ENCODE measurements at regions not wholly inside any gene's neighbourhood (a gene's known extent, or its start where the extent isn't known, plus 50 kb on each side); places are given as distances from the start of the nearest gene placed in this dataset.

GRCh38 chr5:23727271-23727670, 219.9 kb downstream of the PRDM9 start:
- 76% methylated on average over 4 of the region's 4 CpGs; no CpG with 5 or more reads in 1 of the 2 experiments for WGBS, 2 experiments (ENCODE audit: insufficient coverage in 1 of 2, insufficient read length in 1 of 2)
- H3K4me1 ChIP-seq (ENCODE audit: control insufficient read depth, insufficient read depth, low read length): peaks cover 2% of the 10 kb centered on the region
- Mint-ChIP-seq H3K4me1 (peaks cover 24% of the 10 kb centered on the region), H3K9me3 (peaks cover 6% of the 10 kb centered on the region), H3K36me3 (ENCODE audit: low read depth) (no peaks in the 10 kb centered on the region), H3K27me3 (ENCODE audit: insufficient read depth) (peaks cover 3% of the 10 kb centered on the region), H3K4me3 (no peak overlapping the region), H3K27ac (no peak overlapping the region)
- H3K9ac ChIP-seq (ENCODE audit: extremely low read depth, low read length, poor library complexity, severe bottlenecking): no peak overlapping the region
- no peaks in the 10 kb centered on the region for H3K27me3 ChIP-seq (ENCODE audit: control insufficient read depth, insufficient read depth, low read length, poor library complexity, severe bottlenecking)
- H3K9me3 ChIP-seq (ENCODE audit: control insufficient read depth, low read length): peaks cover 11% of the 10 kb centered on the region
- no peak for DNase-seq
- TF ChIP-seq CTCF (conservative IDR thresholded peaks at IDR 0.05): no peak
- no peaks in the 10 kb centered on the region for H3K36me3 ChIP-seq (ENCODE audit: control insufficient read depth, insufficient read depth, low read length)
- H3K27ac ChIP-seq (ENCODE audit: low read depth, low read length): no peak overlapping the region
- no peak overlapping the region for H3K4me3 ChIP-seq (ENCODE audit: low read length)

GRCh38 chr5:23730023-23730422, 222.6 kb downstream of the PRDM9 start:
- no peak for TF ChIP-seq CTCF (conservative IDR thresholded peaks at IDR 0.05)
- Mint-ChIP-seq H3K4me1 (peaks cover 24% of the 10 kb centered on the region), H3K27ac (peak overlapping the region; percentile 62), H3K27me3 (ENCODE audit: insufficient read depth) (peaks cover 3% of the 10 kb centered on the region), H3K9me3 (peaks cover 19% of the 10 kb centered on the region), H3K36me3 (ENCODE audit: low read depth) (no peaks in the 10 kb centered on the region), H3K4me3 (no peak overlapping the region)
- Histone ChIP-seq H3K36me3 (ENCODE audit: control insufficient read depth, insufficient read depth, low read length) (no peaks in the 10 kb centered on the region), H3K4me1 (ENCODE audit: control insufficient read depth, insufficient read depth, low read length) (peaks cover 2% of the 10 kb centered on the region), H3K27me3 (ENCODE audit: control insufficient read depth, insufficient read depth, low read length, poor library complexity, severe bottlenecking) (no peaks in the 10 kb centered on the region), H3K9ac (ENCODE audit: extremely low read depth, low read length, poor library complexity, severe bottlenecking) (no peak overlapping the region), H3K9me3 (ENCODE audit: control insufficient read depth, low read length) (peaks cover 23% of the 10 kb centered on the region), H3K27ac (ENCODE audit: low read depth, low read length) (peak overlapping the region; percentile 14), H3K4me3 (ENCODE audit: low read length) (no peak overlapping the region)
- no peak for DNase-seq
- 25 to 42% methylated on average over 2 of the region's 2 CpGs for WGBS, 2 experiments (ENCODE audit: insufficient coverage in 1 of 2, insufficient read length in 1 of 2)

GRCh38 chr5:23740029-23740428, 232.6 kb downstream of the PRDM9 start:
- Histone ChIP-seq H3K9me3 (ENCODE audit: control insufficient read depth, low read length) (no peaks in the 10 kb centered on the region), H3K36me3 (ENCODE audit: control insufficient read depth, insufficient read depth, low read length) (no peaks in the 10 kb centered on the region), H3K27ac (ENCODE audit: low read depth, low read length) (no peak overlapping the region), H3K4me1 (ENCODE audit: control insufficient read depth, insufficient read depth, low read length) (no peaks in the 10 kb centered on the region), H3K9ac (ENCODE audit: extremely low read depth, low read length, poor library complexity, severe bottlenecking) (no peak overlapping the region), H3K4me3 (ENCODE audit: low read length) (no peak overlapping the region), H3K27me3 (ENCODE audit: control insufficient read depth, insufficient read depth, low read length, poor library complexity, severe bottlenecking) (no peaks in the 10 kb centered on the region)
- peaks cover 6% of the 10 kb centered on the region for H3K9me3 Mint-ChIP-seq
- no peak for DNase-seq
- H3K4me1 Mint-ChIP-seq: no peaks in the 10 kb centered on the region
- H3K4me3 Mint-ChIP-seq: no peak overlapping the region
- H3K27ac Mint-ChIP-seq: no peak overlapping the region
- peaks cover 6% of the 10 kb centered on the region for H3K27me3 Mint-ChIP-seq (ENCODE audit: insufficient read depth)
- TF ChIP-seq CTCF (conservative IDR thresholded peaks at IDR 0.05): no peak
- no peaks in the 10 kb centered on the region for H3K36me3 Mint-ChIP-seq (ENCODE audit: low read depth)
- WGBS, 2 experiments (ENCODE audit: insufficient coverage in 1 of 2, insufficient read length in 1 of 2): 96 to 98% methylated on average over 4 of the region's 4 CpGs

Measured in endodermal cell (in vitro differentiated cells).